ENCODE measurements at regions not wholly inside any gene's neighbourhood (a gene's known extent, or its start where the extent isn't known, plus 50 kb on each side); places are given as distances from the start of the nearest gene placed in this dataset.
"Not testable (repeated sequence)": the region's sequence is repeated elsewhere in the genome, so short reads cannot be mapped to it uniquely, and the experiment has no call there.

DNA sequence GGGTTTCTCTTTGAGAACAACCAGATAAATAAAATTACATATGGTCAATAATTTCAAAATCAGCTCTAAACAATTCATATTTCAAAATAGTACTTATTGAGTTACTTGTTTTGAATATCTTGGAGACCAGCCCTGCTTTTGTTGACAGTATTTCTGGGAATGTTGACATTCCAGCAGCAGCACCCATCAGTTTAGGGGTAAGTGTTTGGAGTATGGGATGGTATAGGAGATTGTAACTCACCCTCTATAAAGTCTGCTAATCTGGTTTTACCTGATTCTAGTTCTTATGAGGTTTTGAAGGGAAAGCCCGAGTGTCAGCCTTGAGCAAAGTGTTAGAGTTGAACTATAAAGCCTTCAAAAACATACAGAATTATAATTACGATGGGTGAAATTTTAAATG is 139.2 kb upstream of the ANKRD50 start:
- H3K27me3 Mint-ChIP-seq = no peaks in the 10 kb centered on the region
- Histone ChIP-seq H3K27me3 (ENCODE audit: insufficient read depth, low read length) (no peaks in the 10 kb centered on the region), H3K4me1 (ENCODE audit: insufficient read depth, low read length) (no peaks in the 10 kb centered on the region), H3K36me3 (ENCODE audit: insufficient read depth, low read length) (no peaks in the 10 kb centered on the region), H3K9me3 (ENCODE audit: control insufficient read depth in 1 of 2, low read length in 2 of 2) (no peaks in the 10 kb centered on the region), H3K4me3 (ENCODE audit: low read length in 2 of 2) (no peak overlapping the region), H3K27ac (ENCODE audit: low read depth, low read length) (no peak overlapping the region)
- no peaks in the 10 kb centered on the region for H3K36me3 Mint-ChIP-seq
- ChIA-PET CTCF (ENCODE audit: partially characterized antibody) (no interaction called here), POLR2A (ENCODE audit: partially characterized antibody) (no interaction called here)
- H3K4me3 Mint-ChIP-seq = no peak overlapping the region
- no peak for DNase-seq
- no peak overlapping the region for H3K27ac Mint-ChIP-seq
- no peaks in the 10 kb centered on the region for H3K4me1 Mint-ChIP-seq
- peaks cover 0 to 8% (median under 1%) of the 10 kb centered on the region in 8 donors for H3K9me3 Mint-ChIP-seq
- intact Hi-C loops (cut with micrococcal nuclease) = no loop called here

DNA sequence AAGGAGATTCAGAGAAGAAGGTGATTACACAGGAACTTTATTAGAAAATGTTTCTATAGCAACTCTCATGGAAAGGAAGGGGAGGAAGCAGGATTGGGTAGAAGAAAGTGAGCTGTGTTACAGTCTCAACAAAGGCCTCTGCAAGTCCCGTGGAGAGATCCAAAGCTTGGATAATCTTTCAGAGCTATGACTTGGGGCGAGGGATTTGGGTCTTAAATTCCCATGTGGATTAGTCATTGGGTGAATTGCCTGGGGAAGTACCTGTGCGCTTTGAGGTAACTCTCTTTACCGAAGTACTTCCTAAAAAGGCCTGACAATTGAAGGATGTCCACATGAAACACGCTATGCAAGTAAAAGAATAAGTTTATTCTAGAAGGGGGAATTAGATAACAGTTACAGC is 133.8 kb upstream of the ANKRD50 start:
- Histone ChIP-seq H3K27ac (ENCODE audit: low read depth, low read length) (no peak overlapping the region), H3K27me3 (ENCODE audit: insufficient read depth, low read length) (no peaks in the 10 kb centered on the region), H3K4me3 (ENCODE audit: low read length in 2 of 2) (no peak overlapping the region), H3K36me3 (ENCODE audit: insufficient read depth, low read length) (no peaks in the 10 kb centered on the region), H3K4me1 (ENCODE audit: insufficient read depth, low read length) (no peaks in the 10 kb centered on the region), H3K9me3 (ENCODE audit: control insufficient read depth in 1 of 2, low read length in 2 of 2) (no peaks in the 10 kb centered on the region)
- intact Hi-C loops (cut with micrococcal nuclease) = no loop called here
- H3K4me1 Mint-ChIP-seq = no peaks in the 10 kb centered on the region
- H3K36me3 Mint-ChIP-seq = no peaks in the 10 kb centered on the region
- H3K27ac Mint-ChIP-seq = no peak overlapping the region
- ChIA-PET POLR2A (ENCODE audit: partially characterized antibody) (no interaction called here), CTCF (ENCODE audit: partially characterized antibody) (no interaction called here)
- H3K27me3 Mint-ChIP-seq = peaks cover 0 to 2% of the 10 kb centered on the region in 2 donors
- no peak overlapping the region for H3K4me3 Mint-ChIP-seq
- peaks cover 0 to 24% (median 7%) of the 10 kb centered on the region in 8 donors for H3K9me3 Mint-ChIP-seq
- DNase-seq = no peak

DNA sequence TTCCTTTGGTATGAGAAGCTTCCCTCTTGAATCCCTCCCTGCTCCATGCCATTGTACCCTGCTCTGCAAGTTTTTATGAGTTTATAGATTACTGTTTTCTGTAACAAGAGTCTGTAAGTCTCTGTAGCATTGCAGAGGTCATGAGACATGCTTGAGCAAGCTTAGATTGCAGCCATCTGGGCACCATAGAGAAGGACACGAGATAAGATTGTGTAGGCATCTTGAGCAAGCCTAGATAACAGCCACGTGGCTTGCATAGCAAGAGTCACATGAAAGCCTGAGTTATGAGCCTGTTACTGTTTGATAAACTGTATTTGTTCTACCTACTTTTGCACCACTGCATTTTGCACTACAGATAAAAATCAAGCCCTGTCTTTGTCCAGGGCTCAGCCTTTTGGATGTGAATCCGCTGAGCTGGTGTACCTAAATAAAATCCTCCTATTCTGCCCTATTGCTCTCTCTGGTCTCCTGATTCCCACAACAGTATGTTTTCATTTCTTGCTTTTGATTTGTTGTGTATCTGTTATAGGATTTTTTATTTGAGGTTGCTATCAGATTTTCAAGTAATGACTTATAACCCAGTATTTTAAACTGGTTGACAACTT is 127.4 kb upstream of the ANKRD50 start:
- intact Hi-C loops (cut with micrococcal nuclease) = no loop called here
- H3K4me1 Mint-ChIP-seq = no peaks in the 10 kb centered on the region

DNA sequence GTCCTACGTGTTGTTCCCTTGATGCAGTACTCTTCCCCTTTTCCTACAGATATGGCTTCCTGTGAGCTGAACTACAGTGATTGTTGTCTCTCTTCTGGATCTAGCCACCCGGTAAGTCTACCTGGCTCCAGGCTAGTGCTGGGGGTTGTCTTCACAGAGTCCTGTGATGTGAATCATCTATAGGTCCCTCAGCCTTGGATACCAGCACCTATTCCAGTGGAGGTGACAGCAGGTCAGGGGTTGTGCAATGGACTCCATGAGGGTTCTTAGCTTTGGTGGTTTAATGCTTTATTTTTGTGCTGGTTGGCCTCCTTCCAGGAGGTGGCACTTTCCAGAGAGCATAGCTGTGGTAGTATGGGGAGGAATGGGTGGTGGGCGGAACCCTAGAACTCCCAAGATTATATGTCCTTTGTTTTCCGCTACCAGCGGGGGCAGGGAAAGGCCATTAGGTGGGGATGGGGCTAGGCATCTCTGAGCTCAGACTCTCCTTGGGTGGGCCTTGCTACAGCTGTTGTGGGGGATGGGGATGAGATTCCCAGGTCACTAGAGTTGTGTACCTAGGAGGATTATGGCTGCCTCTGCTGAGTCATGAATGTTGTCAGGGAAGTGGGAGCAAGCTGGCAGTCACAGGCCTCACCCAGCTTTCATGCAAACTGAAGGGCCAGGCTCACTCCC is 121.4 kb upstream of the ANKRD50 start:
- POLR2A ChIA-PET (ENCODE audit: partially characterized antibody) = no interaction called here
- no peaks in the 10 kb centered on the region for H3K4me1 ChIP-seq (ENCODE audit: insufficient read depth, low read length)
- no peaks in the 10 kb centered on the region for H3K27me3 ChIP-seq (ENCODE audit: insufficient read depth, low read length)
- Mint-ChIP-seq H3K9me3 (peaks cover 3 to 25% (median 12%) of the 10 kb centered on the region in 8 donors), H3K27ac (no peak overlapping the region), H3K4me3 (no peak overlapping the region), H3K27me3 (no peaks in the 10 kb centered on the region), H3K4me1 (no peaks in the 10 kb centered on the region), H3K36me3 (no peaks in the 10 kb centered on the region)
- intact Hi-C loops (cut with micrococcal nuclease) = no loop called here
- H3K36me3 ChIP-seq (ENCODE audit: insufficient read depth, low read length) = no peaks in the 10 kb centered on the region
- H3K4me3 ChIP-seq (ENCODE audit: low read length in 2 of 2) = no peak overlapping the region
- DNase-seq = no peak
- no peak overlapping the region for H3K27ac ChIP-seq (ENCODE audit: low read depth, low read length)
- H3K9me3 ChIP-seq (ENCODE audit: control insufficient read depth in 1 of 2, low read length in 2 of 2) = no peaks in the 10 kb centered on the region
- CTCF ChIA-PET (ENCODE audit: partially characterized antibody) = no interaction called here

More for the DNA sequence above, 127.4 kb upstream of the ANKRD50 start:
- Histone ChIP-seq H3K27me3 (ENCODE audit: insufficient read depth, low read length) (no peaks in the 10 kb centered on the region), H3K27ac (ENCODE audit: low read depth, low read length) (no peak overlapping the region), H3K36me3 (ENCODE audit: insufficient read depth, low read length) (no peaks in the 10 kb centered on the region), H3K9me3 (ENCODE audit: control insufficient read depth in 1 of 2, low read length in 2 of 2) (peaks cover 0 to 4% of the 10 kb centered on the region in 2 donors), H3K4me1 (ENCODE audit: insufficient read depth, low read length) (no peaks in the 10 kb centered on the region), H3K4me3 (ENCODE audit: low read length in 2 of 2) (no peak overlapping the region)
- H3K36me3 Mint-ChIP-seq = no peaks in the 10 kb centered on the region
- ChIA-PET POLR2A (ENCODE audit: partially characterized antibody) (no interaction called here), CTCF (ENCODE audit: partially characterized antibody) (no interaction called here)
- H3K27me3 Mint-ChIP-seq = peaks cover 0 to 2% of the 10 kb centered on the region in 2 donors
- no peak overlapping the region for H3K27ac Mint-ChIP-seq
- DNase-seq = no peak
- peaks cover 9 to 52% (median 23%) of the 10 kb centered on the region in 8 donors for H3K9me3 Mint-ChIP-seq
- H3K4me3 Mint-ChIP-seq = no peak overlapping the region

DNA sequence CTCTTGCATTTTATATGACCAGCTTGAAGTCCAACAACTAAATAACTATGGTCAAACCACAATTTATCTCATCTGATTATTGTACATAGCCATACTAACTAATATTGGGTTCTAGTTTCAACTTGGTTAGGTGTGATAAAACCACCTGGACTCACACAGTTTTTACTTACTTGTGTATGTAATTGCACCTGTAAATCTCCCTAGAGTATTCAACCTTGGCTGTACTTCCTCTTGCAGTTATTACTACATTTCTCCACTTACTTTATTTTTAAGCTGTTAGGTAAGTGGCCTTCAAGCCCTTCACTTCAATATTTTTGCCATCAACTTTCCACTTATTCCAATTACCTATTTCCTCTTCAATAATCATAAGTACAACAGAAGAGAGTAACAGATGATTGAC is 115.8 kb upstream of the ANKRD50 start:
- Histone ChIP-seq H3K4me3 (ENCODE audit: low read length in 2 of 2) (no peak overlapping the region), H3K9me3 (ENCODE audit: control insufficient read depth in 1 of 2, low read length in 2 of 2) (no peaks in the 10 kb centered on the region), H3K27me3 (ENCODE audit: insufficient read depth, low read length) (no peaks in the 10 kb centered on the region), H3K4me1 (ENCODE audit: insufficient read depth, low read length) (no peaks in the 10 kb centered on the region), H3K27ac (ENCODE audit: low read depth, low read length) (no peak overlapping the region), H3K36me3 (ENCODE audit: insufficient read depth, low read length) (no peaks in the 10 kb centered on the region)
- POLR2A ChIA-PET (ENCODE audit: partially characterized antibody) = no interaction called here
- H3K27me3 Mint-ChIP-seq = no peaks in the 10 kb centered on the region
- no peaks in the 10 kb centered on the region for H3K36me3 Mint-ChIP-seq
- DNase-seq = no peak
- intact Hi-C loops (cut with micrococcal nuclease) = no loop called here
- CTCF ChIA-PET (ENCODE audit: partially characterized antibody) = no interaction called here
- H3K4me1 Mint-ChIP-seq = no peaks in the 10 kb centered on the region
- no peak overlapping the region for H3K4me3 Mint-ChIP-seq
- no peak overlapping the region for H3K27ac Mint-ChIP-seq
- peaks cover 0 to 7% (median under 1%) of the 10 kb centered on the region in 8 donors for H3K9me3 Mint-ChIP-seq

DNA sequence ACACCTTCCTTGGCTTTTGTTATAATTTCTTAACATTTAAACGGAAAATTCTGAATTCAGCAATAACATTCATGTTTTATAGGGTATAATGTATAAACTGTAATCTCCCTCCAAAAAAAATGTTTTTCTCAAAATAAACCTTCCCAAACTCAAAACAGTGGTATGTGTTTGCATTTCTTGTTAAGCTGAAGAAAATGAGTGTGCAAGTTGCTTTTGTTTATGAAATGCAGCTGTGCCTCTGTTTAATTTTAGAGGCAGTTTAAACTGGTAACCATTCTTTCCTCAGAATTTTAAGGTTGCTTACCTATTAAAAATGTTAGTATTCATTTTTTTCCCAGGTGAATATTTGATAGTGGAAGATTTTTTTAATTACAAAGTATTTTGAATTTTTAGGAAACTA is 105.0 kb upstream of the ANKRD50 start:
- ChIA-PET CTCF (ENCODE audit: partially characterized antibody) (no interaction called here), POLR2A (ENCODE audit: partially characterized antibody) (no interaction called here)
- Mint-ChIP-seq H3K4me3 (no peak overlapping the region), H3K9me3 (peaks cover 0 to 11% (median 5%) of the 10 kb centered on the region in 8 donors), H3K4me1 (no peaks in the 10 kb centered on the region), H3K36me3 (no peaks in the 10 kb centered on the region), H3K27me3 (no peaks in the 10 kb centered on the region), H3K27ac (no peak overlapping the region)
- no peak overlapping the region for H3K4me3 ChIP-seq (ENCODE audit: low read length in 2 of 2)
- intact Hi-C loops (cut with micrococcal nuclease) = no loop called here
- H3K4me1 ChIP-seq (ENCODE audit: insufficient read depth, low read length) = no peaks in the 10 kb centered on the region
- no peak overlapping the region for H3K27ac ChIP-seq (ENCODE audit: low read depth, low read length)
- no peaks in the 10 kb centered on the region for H3K36me3 ChIP-seq (ENCODE audit: insufficient read depth, low read length)
- no peaks in the 10 kb centered on the region for H3K27me3 ChIP-seq (ENCODE audit: insufficient read depth, low read length)
- no peaks in the 10 kb centered on the region for H3K9me3 ChIP-seq (ENCODE audit: control insufficient read depth in 1 of 2, low read length in 2 of 2)
- no peak for DNase-seq

DNA sequence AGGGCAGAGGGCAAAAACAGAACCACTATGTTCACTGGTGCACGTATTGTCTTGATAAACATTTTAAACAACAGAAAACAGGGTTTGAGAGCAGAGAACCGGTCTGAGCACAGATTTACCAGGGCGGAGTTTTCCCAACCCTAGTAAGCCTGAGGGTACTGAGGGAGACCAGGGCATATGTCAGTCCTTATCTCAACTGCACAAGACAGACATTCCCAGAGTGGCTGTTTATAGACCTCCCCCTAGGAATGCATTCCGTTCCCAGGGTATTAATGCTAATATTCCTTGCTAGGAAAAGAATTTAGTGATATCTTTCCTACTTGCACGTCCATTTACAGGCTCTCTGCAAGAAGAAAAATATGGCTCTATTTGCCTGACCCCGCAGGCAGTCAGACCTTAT is 99.7 kb upstream of the ANKRD50 start:
- intact Hi-C loops (cut with micrococcal nuclease); H3K4me1 Mint-ChIP-seq; H3K4me1 ChIP-seq (ENCODE audit: insufficient read depth, low read length); H3K27ac ChIP-seq (ENCODE audit: low read depth, low read length); H3K27ac Mint-ChIP-seq; CTCF ChIA-PET (ENCODE audit: partially characterized antibody); H3K27me3 ChIP-seq (ENCODE audit: insufficient read depth, low read length); H3K27me3 Mint-ChIP-seq; H3K4me3 ChIP-seq (ENCODE audit: low read length in 2 of 2); H3K4me3 Mint-ChIP-seq; H3K9me3 ChIP-seq (ENCODE audit: control insufficient read depth in 1 of 2, low read length in 2 of 2); H3K36me3 Mint-ChIP-seq; H3K36me3 ChIP-seq (ENCODE audit: insufficient read depth, low read length); DNase-seq; POLR2A ChIA-PET (ENCODE audit: partially characterized antibody): not testable (repeated sequence)
- peaks cover 0 to 16% (median 10%) of the 10 kb centered on the region in 8 donors for H3K9me3 Mint-ChIP-seq
